ENCODE measurements at regions not wholly inside any gene's neighbourhood (a gene's known extent, or its start where the extent isn't known, plus 50 kb on each side); places are given as distances from the start of the nearest gene placed in this dataset.

GRCh38 chr18:77716282-77716681, 466.6 kb downstream of the GALR1 start:
- peak; percentile 73 for TF ChIP-seq POLR2AphosphoS5 (IDR thresholded peaks at IDR 0.05)
- TF ChIP-seq CTCF (IDR thresholded peaks at IDR 0.05; ENCODE audit: poor library complexity, severe bottlenecking) = no peak
- TF ChIP-seq EZH2 (IDR thresholded peaks at IDR 0.05; ENCODE audit: borderline replicate concordance, insufficient read depth, low read length, poor library complexity, severe bottlenecking) = no peak
- TF ChIP-seq RAD21 (conservative IDR thresholded peaks at IDR 0.05) = no peak
- TF ChIP-seq EP300 (conservative IDR thresholded peaks at IDR 0.05; ENCODE audit: poor library complexity, severe bottlenecking) = peak; percentile 73
- no peak for TF ChIP-seq TAF1 (IDR thresholded peaks at IDR 0.05; ENCODE audit: low read depth)
- TF ChIP-seq MXI1 (conservative IDR thresholded peaks at IDR 0.05; ENCODE audit: poor library complexity, severe bottlenecking) = no peak
